DMS 273 (cell line): ENCODE measurements at regions not wholly inside any gene's neighbourhood (a gene's known extent, or its start where the extent isn't known, plus 50 kb on each side); places are given as distances from the start of the nearest gene placed in this dataset.

Source experiments
- DNase-seq: peaks from one replicate; lab custom pipeline; 2025; ENCODE audit not compliant: unreplicated experiment; lab: John Stamatoyannopoulos, UW

DNA sequence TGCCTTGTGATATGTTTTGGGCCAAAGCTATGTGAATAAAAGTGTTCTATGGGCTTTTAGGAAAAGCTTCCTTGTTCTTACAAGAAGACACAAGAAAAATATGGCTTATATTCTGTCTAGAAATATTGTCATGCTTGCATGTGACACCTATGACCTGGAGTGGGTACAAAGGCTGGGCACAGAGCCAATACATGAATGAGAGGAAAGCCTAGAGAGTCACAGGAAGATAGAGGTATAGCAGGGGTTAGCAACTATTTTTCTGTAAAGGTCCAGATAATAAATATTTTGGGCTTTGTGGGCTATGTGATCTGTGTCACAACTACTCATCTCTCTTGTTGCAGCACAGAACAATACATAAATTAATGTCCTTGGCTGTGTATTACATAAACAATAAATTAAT is 196.6 kb upstream of the CD180 start:
- no peak for DNase-seq

DNA sequence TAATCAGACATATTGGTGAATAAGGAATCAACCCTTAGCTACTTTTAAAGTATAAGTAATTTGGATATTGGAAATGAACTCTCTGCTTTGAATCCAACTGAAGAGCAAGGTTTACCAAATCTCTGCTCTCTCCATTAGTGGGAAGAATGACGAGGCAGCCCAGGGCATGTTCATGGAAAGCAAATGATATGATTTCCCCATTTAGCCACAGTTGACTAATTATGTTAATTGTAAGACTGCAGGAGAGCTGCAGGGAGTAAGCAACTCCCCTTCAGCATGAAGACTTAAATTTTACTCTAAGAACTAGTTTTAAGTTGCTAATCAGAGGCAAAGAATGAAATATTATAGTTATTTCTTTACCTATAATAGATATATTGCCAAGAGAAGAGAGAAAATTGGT is 194.3 kb upstream of the CD180 start:
- no peak for DNase-seq

DNA sequence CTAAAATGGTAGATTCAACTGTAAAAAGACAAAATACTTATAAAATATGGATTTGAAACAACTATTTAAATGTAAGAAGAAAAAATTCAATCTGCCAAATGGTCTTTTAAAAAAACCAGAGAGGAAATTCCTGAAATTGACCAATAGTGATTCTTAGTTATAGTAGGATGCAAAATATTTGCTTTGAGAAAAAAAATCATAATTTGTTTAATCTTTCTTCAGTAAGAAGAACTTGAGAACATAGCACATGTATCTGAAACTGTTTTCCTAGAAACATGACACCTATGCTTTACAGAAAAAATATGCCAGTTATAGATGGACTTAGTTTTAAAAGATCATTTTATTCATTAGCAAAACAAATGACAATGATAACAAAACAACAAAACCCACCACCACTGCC is 186.9 kb upstream of the CD180 start:
- no peak for DNase-seq

GRCh38 chr5:67381236-67381880 is 184.8 kb upstream of the CD180 start:
- peak; percentile 36 for DNase-seq

GRCh38 chr5:67380431-67380830 is 183.8 kb upstream of the CD180 start:
- no peak for DNase-seq

DNA sequence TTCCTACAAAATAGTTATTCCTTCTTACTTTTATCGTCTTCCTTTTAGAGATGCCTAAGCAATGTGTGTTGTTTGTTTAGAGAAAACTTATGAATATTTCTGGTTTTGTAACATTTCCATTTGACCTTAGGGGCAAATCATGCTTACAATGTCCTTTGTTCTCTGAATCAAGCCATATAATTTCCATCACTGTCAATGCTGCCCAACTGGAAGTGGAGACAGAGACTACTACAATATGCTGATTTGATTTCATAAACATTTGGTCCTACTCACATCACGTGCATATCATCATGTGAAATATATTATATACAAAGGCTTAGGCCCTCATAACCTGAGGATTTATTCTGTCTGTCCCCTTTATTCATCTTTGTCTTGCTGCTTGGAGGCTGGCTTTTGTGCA is 183.2 kb upstream of the CD180 start:
- DNase-seq, result no peak

GRCh38 chr5:67378256-67378655 is 181.7 kb upstream of the CD180 start:
- no peak for DNase-seq

GRCh38 chr5:67377631-67378030 is 181.0 kb upstream of the CD180 start:
- peak; percentile 18 for DNase-seq

- peak; percentile 17 for DNase-seq
These were observed 179.0 kb upstream of the CD180 start for GRCh38 chr5:67375606-67376005.

DNA sequence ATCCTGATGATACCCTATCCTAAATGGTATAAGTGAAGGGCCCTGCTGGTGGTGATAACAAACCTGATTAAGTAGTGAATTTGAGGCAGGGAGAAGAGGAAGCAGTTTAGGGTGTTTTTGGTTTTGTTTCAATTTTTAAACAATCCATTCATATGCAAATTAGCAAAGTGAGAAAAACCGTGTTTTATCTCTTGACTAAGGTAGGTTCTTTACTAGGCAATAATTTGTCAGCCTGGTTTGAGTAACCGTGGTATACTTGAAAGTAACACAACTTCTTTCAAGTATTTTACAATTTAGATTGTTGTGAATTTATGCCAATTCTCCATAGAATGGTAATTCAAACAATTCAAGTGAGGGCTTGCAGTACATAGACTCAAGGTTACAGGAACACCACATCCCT is 177.8 kb upstream of the CD180 start:
- no peak for DNase-seq

DNA sequence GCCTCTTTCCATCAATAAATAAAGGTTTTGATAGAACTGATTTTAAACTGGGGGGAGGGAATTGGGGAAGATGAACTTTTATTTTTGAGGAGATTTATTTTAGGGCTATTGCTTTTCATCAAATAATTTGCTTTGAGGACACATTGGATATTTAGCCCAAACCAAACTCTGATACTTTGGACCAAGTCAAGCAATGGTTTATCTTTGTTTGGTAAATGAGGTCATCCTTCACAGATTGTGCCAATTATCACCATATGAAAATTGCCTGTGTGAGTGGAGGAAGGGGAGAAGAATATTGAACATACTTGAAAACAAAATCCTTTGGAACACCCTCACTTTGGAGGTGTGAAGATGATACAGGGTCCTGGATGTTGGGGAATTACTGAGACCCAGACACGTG is 176.9 kb upstream of the CD180 start:
- no peak for DNase-seq

DNA sequence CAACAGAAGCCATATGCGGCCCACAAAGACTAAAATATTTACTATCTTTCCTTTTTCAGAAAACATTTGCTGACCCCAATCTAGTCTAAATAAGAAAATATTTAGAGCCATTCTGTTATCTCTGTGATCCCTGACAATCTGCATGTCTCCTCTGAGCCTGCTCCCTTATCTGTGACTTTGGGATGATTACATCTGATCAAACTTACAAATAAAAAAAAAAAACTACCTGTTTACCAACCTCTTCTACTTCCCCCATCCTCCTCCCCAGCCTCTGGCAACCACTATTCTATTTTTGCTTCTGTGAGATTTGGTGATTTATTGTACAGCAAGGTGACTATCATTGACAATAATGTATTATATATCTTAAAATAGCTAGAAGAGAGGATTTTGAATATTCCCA is 176.3 kb upstream of the CD180 start:
- no peak for DNase-seq

GRCh38 chr5:67371924-67372323 is 175.3 kb upstream of the CD180 start:
- DNase-seq, result no peak

DNA sequence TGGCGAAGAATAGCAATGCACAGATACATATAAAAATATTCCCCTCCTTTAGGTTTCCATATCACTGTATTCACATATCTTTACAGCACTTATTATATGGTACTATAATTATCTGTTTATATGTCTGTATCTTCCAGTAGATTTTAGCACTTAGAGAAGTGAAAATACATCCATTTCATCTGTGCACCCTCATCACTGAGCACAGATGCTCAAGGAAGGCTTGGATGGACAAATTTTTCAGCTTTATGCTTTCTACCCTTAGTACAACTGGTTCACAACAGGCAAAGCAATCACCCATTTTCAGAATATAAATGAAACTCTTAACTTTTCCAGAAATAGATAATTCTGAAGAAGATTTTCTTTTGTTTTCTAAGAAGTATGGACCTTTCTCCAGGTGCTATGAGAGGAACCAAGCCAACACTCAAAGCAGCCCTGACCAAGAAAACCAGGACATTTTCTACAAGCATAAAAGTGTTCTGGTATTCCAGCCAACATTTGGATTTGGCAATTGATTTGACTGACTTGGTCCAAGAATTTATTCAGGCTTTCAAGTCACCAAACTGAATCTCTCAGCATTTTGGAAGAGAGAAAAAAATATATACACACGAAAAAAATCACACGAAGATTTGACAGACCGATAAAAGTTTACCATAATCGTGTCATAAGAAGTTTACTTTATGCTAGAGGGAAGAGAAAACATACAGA is 170.2 kb upstream of the CD180 start:
- no peak for DNase-seq

DNA sequence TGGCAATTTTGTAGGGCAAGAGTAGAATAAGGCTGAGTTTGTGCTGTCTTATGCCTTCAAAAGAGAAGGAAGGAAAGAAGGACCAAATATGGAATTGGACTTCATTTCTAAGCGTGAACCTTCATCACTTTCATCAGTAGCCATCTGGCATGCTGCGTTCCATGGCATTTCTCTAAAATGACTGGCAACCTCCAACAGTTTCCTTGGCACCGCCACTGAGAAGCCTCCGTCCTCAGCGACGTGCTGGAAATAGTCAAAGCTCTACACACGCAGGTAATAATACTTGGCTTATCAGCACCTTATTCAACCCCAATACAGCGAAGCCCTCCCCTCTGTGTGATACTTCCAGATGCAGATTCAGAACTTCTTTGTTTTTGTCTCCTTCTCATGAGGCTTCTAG is 169.7 kb upstream of the CD180 start:
- DNase-seq, result peak; percentile 55

- no peak for DNase-seq
These were observed 167.9 kb upstream of the CD180 start for GRCh38 chr5:67364381-67364970.

DNA sequence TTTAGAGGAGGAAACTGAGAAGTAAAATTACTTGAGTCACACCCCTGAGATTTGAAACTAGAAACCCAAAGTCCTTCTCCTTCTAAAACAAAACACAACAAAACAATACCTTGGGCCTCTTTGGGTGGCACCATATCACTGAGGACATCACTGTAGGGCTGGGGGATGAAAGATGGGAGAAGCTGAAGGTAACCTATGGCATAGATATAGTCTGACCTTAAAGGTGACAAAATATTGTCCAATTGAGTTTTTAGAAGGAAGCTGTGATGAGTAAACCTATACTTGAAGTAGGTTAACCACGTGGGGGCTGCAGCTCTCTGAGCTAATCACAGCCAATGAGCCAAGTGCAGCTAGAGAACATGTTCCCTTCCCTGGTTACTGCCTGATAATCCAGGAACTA is 167.4 kb upstream of the CD180 start:
- DNase-seq, result no peak

GRCh38 chr5:67363180-67363709 is 166.6 kb upstream of the CD180 start:
- DNase-seq, result no peak

DNA sequence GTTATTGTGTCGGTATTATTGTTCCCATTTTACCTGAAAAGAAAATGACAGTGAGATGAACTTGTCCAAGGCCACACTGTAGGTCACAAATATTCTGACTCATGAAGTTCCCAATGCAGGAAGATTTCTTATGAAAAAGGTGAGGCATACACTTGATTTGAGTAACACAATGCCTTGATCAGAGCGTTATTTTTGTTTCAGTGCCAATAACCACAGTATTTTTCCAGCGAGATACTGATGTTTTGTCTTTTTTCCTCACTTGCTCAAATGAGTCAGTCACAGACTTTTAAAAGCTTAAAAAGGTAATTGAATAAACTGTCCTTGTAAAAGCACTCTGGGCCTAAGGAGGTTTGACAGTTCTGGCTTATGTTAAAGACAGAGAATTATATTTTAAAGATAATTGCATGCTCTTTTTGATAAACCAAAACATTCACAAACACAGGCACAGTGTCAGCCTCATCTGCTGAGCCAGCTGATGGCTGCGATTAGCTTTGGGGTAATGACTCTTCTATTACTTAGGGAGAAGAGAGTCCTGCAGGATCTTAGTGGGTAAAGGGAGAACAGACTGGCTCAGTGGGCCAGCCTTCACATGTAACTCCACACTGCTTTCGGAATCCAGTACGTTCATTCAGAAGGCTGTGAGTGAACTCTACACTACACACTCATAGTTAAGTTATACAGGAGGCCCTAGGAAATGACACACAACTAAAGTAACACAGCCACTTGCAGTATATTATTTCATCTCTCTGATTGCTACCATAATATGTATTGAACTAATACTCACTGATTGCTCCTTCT is 165.5 kb upstream of the CD180 start:
- no peak for DNase-seq

DNA sequence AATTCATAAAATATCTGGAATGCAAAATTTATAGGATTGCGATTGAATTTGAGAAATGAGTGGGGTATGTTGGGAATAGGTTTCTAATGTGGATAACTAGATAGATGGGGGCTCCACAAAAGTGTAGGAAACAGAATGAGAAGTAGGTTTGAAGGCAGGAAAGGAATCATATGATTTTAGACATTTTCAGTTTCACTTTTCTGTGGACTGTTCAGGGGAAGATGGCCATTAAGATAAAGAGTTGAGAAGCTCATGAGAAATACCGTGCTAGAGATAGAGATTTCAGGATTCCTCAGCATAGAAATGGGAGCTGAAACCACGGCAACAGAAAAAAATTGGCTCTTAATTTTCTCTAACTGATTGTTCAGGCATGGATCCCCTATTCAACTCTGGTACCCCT is 163.4 kb upstream of the CD180 start:
- no peak for DNase-seq

- DNase-seq, result no peak
These were observed 161.6 kb upstream of the CD180 start for GRCh38 chr5:67358186-67358585.
